GM06990 (cell line): ENCODE measurements at regions not wholly inside any gene's neighbourhood (a gene's known extent, or its start where the extent isn't known, plus 50 kb on each side); places are given as distances from the start of the nearest gene placed in this dataset.

Experiments
- DNase-seq: peaks from one replicate; pipeline ENCODE4 v3.0.0-alpha.2; 2011; ENCODE audit not compliant: insufficient read length; ENCODE audit errors: extremely low read depth
- H3K27me3 ChIP-seq: replicated peaks from 2 replicates; pipeline ENCODE4 v1.6.0; 2011; ENCODE audit warnings: low read length; ENCODE audit not compliant: control insufficient read depth, insufficient read depth
- H3K36me3 ChIP-seq: 2 replicates; pipeline ENCODE4 v1.5.1; 2011; ENCODE audit warnings: low read length; ENCODE audit not compliant: control insufficient read depth, insufficient read depth
- H3K4me3 ChIP-seq: replicated peaks from 2 replicates; pipeline ENCODE4 v1.5.1; 2011; ENCODE audit warnings: low read depth, mild to moderate bottlenecking, control low read depth, low read length
- CTCF ChIP-seq: IDR thresholded peaks from 2 replicates; pipeline ENCODE4 v1.5.1; 2011; ENCODE audit warnings: low read length, control low read depth, mild to moderate bottlenecking, inconsistent platforms; ENCODE audit not compliant: insufficient read depth, poor library complexity, severe bottlenecking

- no peak overlapping the region for H3K4me3 ChIP-seq
- H3K27me3 ChIP-seq = no peaks in the 10 kb centered on the region
- H3K36me3 ChIP-seq = no peaks in the 10 kb centered on the region
- no peak for DNase-seq
- no peak for TF ChIP-seq CTCF
Measured at GRCh38 chr2:142756430-142756829, 121.0 kb upstream of the KYNU start.

- Histone ChIP-seq H3K4me3 (no peak overlapping the region), H3K36me3 (no peaks in the 10 kb centered on the region), H3K27me3 (no peaks in the 10 kb centered on the region)
- TF ChIP-seq CTCF = no peak
- DNase-seq = no peak
Measured at GRCh38 chr2:142755191-142755590, 122.3 kb upstream of the KYNU start.

- no peak for DNase-seq
- H3K36me3 ChIP-seq = no peaks in the 10 kb centered on the region
Measured at GRCh38 chr2:142754182-142754581, 123.3 kb upstream of the KYNU start.

GRCh38 chr2:142750858-142751257 lies 126.6 kb upstream of the KYNU start:
- no peak for TF ChIP-seq CTCF

More at GRCh38 chr2:142754182-142754581, 123.3 kb upstream of the KYNU start:
- no peak overlapping the region for H3K4me3 ChIP-seq
- H3K27me3 ChIP-seq = no peaks in the 10 kb centered on the region
- TF ChIP-seq CTCF = no peak

GRCh38 chr2:142748559-142749099 lies 128.8 kb upstream of the KYNU start:
- no peak for TF ChIP-seq CTCF
- Histone ChIP-seq H3K36me3 (no peaks in the 10 kb centered on the region), H3K27me3 (no peaks in the 10 kb centered on the region), H3K4me3 (no peak overlapping the region)
- DNase-seq = no peak

More at GRCh38 chr2:142750858-142751257, 126.6 kb upstream of the KYNU start:
- DNase-seq = no peak
- H3K36me3 ChIP-seq = no peaks in the 10 kb centered on the region
- H3K27me3 ChIP-seq = no peaks in the 10 kb centered on the region
- no peak overlapping the region for H3K4me3 ChIP-seq

- no peak for DNase-seq
- no peak for TF ChIP-seq CTCF
- Histone ChIP-seq H3K27me3 (no peaks in the 10 kb centered on the region), H3K36me3 (no peaks in the 10 kb centered on the region), H3K4me3 (no peak overlapping the region)
Measured at GRCh38 chr2:142745691-142746090, 131.8 kb upstream of the KYNU start.
